HEK293 (cell line): ENCODE measurements at regions not wholly inside any gene's neighbourhood (a gene's known extent, or its start where the extent isn't known, plus 50 kb on each side); places are given as distances from the start of the nearest gene placed in this dataset.

Source experiments
- CTCF ChIP-seq: fragments of 450-650 bp; formaldehyde crosslinking; IDR thresholded peaks from 2 replicates; pipeline ENCODE4 v1.5.1; 2016; ENCODE audit warnings: missing biosample characterization, missing genetic modification characterization
- TCF7L2 ChIP-seq: IDR thresholded peaks from 2 replicates; pipeline ENCODE4 v1.6.1; 2011; ENCODE audit warnings: low read depth, mild to moderate bottlenecking, inconsistent platforms, low read length, moderate library complexity, borderline replicate concordance
- ZNF133 ChIP-seq: fragments of 450-650 bp; formaldehyde crosslinking; IDR thresholded peaks from 2 replicates; pipeline ENCODE4 v1.5.1; 2016; ENCODE audit warnings: missing biosample characterization, missing genetic modification characterization

GRCh38 chr9:84061613-84062193 lies 81.1 kb downstream of the RMI1 start:
- TF ChIP-seq TCF7L2 (no peak), ZNF133 (tag by site-specific recombination) (no peak), CTCF (tag by site-specific recombination) (no peak)
